Non-pigmented ciliary epithelial cell (primary cell): ENCODE measurements at regions not wholly inside any gene's neighbourhood (a gene's known extent, or its start where the extent isn't known, plus 50 kb on each side); places are given as distances from the start of the nearest gene placed in this dataset.
"Not testable (repeated sequence)": the region's sequence is repeated elsewhere in the genome, so short reads cannot be mapped to it uniquely, and the experiment has no call there.

ENCODE experiments used
- DNase-seq: peaks from one replicate; pipeline ENCODE4 v3.0.0-alpha.2; 2010; ENCODE audit warnings: low read depth

GRCh38 chr5:130324953-130325671, 420.8 kb downstream of the CHSY3 start:
- DNase-seq, result no peak

- peak; percentile 44 for DNase-seq
Observed at GRCh38 chr5:130323804-130324454, 419.7 kb downstream of the CHSY3 start.

- no peak for DNase-seq
Observed at GRCh38 chr5:130321931-130322330, 417.7 kb downstream of the CHSY3 start.

- no peak for DNase-seq
Observed at GRCh38 chr5:130316971-130317680, 412.9 kb downstream of the CHSY3 start.

- DNase-seq, result no peak
Observed at GRCh38 chr5:130295235-130295634, 391.0 kb downstream of the CHSY3 start.

GRCh38 chr5:130294798-130295197, 390.5 kb downstream of the CHSY3 start:
- DNase-seq, result not testable (repeated sequence)

- DNase-seq, result no peak
Observed at GRCh38 chr5:130290219-130290618, 386.0 kb downstream of the CHSY3 start.

GRCh38 chr5:130289132-130290088, 385.1 kb downstream of the CHSY3 start:
- DNase-seq, result no peak

- DNase-seq, result no peak
Observed at GRCh38 chr5:130287438-130287837, 383.2 kb downstream of the CHSY3 start.

GRCh38 chr5:130286971-130287370, 382.7 kb downstream of the CHSY3 start:
- DNase-seq, result no peak

- DNase-seq, result peak; percentile 18
Observed at GRCh38 chr5:130282049-130282448, 377.8 kb downstream of the CHSY3 start.

GRCh38 chr5:130280528-130281217, 376.4 kb downstream of the CHSY3 start:
- DNase-seq, result no peak

GRCh38 chr5:130279386-130279785, 375.1 kb downstream of the CHSY3 start:
- DNase-seq, result no peak

- DNase-seq, result no peak
Observed at GRCh38 chr5:130278136-130278535, 373.9 kb downstream of the CHSY3 start.

- DNase-seq, result no peak
Observed at GRCh38 chr5:130277522-130277921, 373.3 kb downstream of the CHSY3 start.

- no peak for DNase-seq
Observed at GRCh38 chr5:130277002-130277401, 372.7 kb downstream of the CHSY3 start.

GRCh38 chr5:130272837-130273236, 368.6 kb downstream of the CHSY3 start:
- no peak for DNase-seq

- DNase-seq, result no peak
Observed at GRCh38 chr5:130270786-130271185, 366.5 kb downstream of the CHSY3 start.

GRCh38 chr5:130268489-130268888, 364.2 kb downstream of the CHSY3 start:
- DNase-seq, result no peak

GRCh38 chr5:130267926-130268325, 363.7 kb downstream of the CHSY3 start:
- DNase-seq, result no peak

- DNase-seq, result no peak
Observed at GRCh38 chr5:130260481-130260880, 356.2 kb downstream of the CHSY3 start.
